Lower leg skin (tissue), 4 donors: ENCODE measurements at regions not wholly inside any gene's neighbourhood (a gene's known extent, or its start where the extent isn't known, plus 50 kb on each side); places are given as distances from the start of the nearest gene placed in this dataset.

Experiments used
- DNase-seq, 2 donors: peaks; one replicate each; pipeline ENCODE4 v3.0.0-alpha.2; 2019; ENCODE audit warnings: low spot score in 2 of 2
- H3K4me3 ChIP-seq: fragments of 200-600 bp; sonication (generic); 2 replicates; pipeline ENCODE4 v1.5.1; 2017; ENCODE audit warnings: mild to moderate bottlenecking, low read depth; ENCODE audit not compliant: poor library complexity, severe bottlenecking
- POLR2A ChIP-seq, 2 donors: fragments of 450-650 bp; IDR thresholded peaks; one replicate each; pipeline ENCODE4 v1.6.1; 2016 to 2017; ENCODE audit warnings: antibody characterized with exemption in 2 of 2, mild to moderate bottlenecking in 1 of 2, moderate library complexity in 1 of 2
- WGBS, 2 donors: methylation state at CpG; one replicate each; pipeline ENCODE4 v1.1.5; 2018; 5-methylcytosine and 5-hydroxymethylcytosine counted together
- intact Hi-C: fragments of 100-400 bp; cut with DNase I; formaldehyde crosslinking; loops from one replicate; pipeline ENCODE4 v1.15.0; 2023; ENCODE audit warnings: low total_unique reads
- TF ChIP-seq, protein P1 (sequence below), 3 donors: fragments of 450-650 bp; IDR thresholded peaks; one replicate each; pipeline ENCODE4 v1.5.1; 2016; ENCODE audit warnings: antibody characterized with exemption in 3 of 3, mild to moderate bottlenecking in 3 of 3, moderate library complexity in 2 of 3

GRCh38 chr15:81604713-81605112 lies 230.7 kb upstream of the TMC3 start:
- 65 to 79% methylated on average over 5 of the region's 5 CpGs for WGBS, 2 donors
- TF ChIP-seq POLR2A (IDR thresholded peaks at IDR 0.05), result no peak
- TF ChIP-seq, protein P1, sequence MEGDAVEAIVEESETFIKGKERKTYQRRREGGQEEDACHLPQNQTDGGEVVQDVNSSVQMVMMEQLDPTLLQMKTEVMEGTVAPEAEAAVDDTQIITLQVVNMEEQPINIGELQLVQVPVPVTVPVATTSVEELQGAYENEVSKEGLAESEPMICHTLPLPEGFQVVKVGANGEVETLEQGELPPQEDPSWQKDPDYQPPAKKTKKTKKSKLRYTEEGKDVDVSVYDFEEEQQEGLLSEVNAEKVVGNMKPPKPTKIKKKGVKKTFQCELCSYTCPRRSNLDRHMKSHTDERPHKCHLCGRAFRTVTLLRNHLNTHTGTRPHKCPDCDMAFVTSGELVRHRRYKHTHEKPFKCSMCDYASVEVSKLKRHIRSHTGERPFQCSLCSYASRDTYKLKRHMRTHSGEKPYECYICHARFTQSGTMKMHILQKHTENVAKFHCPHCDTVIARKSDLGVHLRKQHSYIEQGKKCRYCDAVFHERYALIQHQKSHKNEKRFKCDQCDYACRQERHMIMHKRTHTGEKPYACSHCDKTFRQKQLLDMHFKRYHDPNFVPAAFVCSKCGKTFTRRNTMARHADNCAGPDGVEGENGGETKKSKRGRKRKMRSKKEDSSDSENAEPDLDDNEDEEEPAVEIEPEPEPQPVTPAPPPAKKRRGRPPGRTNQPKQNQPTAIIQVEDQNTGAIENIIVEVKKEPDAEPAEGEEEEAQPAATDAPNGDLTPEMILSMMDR (IDR thresholded peaks at IDR 0.05), result no peak
- intact Hi-C loops, result no loop called here
- DNase-seq, result no peak
- H3K4me3 ChIP-seq, result no peak overlapping the region

DNA sequence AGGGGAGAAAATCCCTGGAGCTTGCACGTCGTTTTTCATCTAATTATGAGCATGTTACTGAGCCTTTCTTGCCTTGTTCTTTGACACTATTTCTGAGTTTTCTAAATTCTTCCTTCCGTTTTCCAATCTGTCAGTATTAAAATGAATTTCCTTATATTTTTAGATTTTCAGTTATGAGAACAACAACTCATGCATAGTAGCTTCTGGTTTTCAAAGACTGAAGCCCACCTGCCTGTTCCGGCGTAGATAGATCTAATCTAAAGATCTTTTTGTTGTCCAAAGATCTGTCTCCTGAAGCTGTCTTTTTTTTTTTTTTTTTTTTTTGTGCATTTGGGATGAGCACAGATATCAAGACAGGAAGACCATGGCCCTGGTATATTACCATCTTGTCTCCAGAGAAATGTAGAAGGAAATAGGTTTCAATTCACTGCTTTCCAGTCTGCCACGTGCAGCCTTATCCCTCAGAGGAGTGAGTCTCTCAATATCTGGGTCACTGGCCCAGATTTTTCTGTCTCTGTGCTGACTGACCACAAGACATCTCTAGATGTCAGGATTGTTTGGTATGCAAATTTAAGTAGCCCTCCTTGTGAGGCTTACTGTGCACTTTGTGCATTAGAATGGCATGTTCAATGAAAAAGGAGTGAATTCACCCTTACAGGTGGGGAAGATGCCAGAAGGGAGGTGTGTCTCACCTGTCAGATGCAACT lies 222.3 kb upstream of the TMC3 start:
- no peak overlapping the region for H3K4me3 ChIP-seq
- TF ChIP-seq, protein P1 (IDR thresholded peaks at IDR 0.05), result no peak
- TF ChIP-seq POLR2A (IDR thresholded peaks at IDR 0.05), result no peak
- intact Hi-C loops, result no loop called here
- 64 to 69% methylated on average over 6 of the region's 6 CpGs for WGBS, 2 donors
- no peak for DNase-seq

GRCh38 chr15:81595752-81596151 lies 221.7 kb upstream of the TMC3 start:
- TF ChIP-seq, protein P1 (IDR thresholded peaks at IDR 0.05), result no peak
- TF ChIP-seq POLR2A (IDR thresholded peaks at IDR 0.05), result no peak
- DNase-seq, result no peak
- 57 to 69% methylated on average over 1 of the region's 1 CpG for WGBS, 2 donors
- intact Hi-C loops, result no loop called here
- H3K4me3 ChIP-seq, result no peak overlapping the region

DNA sequence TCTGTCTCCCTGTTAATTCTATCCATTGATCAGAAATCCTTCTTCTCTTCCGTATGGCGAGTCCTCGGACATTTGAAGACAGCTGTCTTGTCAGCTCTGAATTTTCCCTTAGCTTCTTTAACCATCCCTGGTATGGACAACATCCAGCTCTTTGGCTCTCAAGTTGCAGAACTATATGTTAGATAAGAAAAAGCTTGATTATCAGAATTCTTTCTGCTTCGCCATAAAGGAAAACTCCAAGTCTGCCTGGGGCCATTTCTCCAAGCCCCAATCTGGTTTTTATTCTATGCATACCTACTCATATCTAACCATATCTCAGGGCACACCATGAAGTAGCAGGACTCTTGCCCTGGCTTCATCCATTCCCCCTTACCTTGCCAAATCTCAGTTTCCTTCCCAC lies 215.7 kb upstream of the TMC3 start:
- intact Hi-C loops, result no loop called here
- DNase-seq, result no peak
- 77 to 85% methylated on average over 4 of the region's 4 CpGs for WGBS, 2 donors
- TF ChIP-seq, protein P1 (IDR thresholded peaks at IDR 0.05), result no peak
- TF ChIP-seq POLR2A (IDR thresholded peaks at IDR 0.05), result no peak
- no peak overlapping the region for H3K4me3 ChIP-seq

- no peak for DNase-seq
- intact Hi-C loops, result loop anchor here (5.0 kb wide), 1 partner anchor 238 kb away; no protein-coding TSS in a partner anchor
- no peak overlapping the region for H3K4me3 ChIP-seq
- 39 to 54% methylated on average over 7 of the region's 7 CpGs for WGBS, 2 donors
- TF ChIP-seq POLR2A (IDR thresholded peaks at IDR 0.05), result no peak
- TF ChIP-seq, protein P1 (IDR thresholded peaks at IDR 0.05), result no peak
These were observed 201.6 kb upstream of the TMC3 start for GRCh38 chr15:81575436-81576123.
